ENCODE measurements at regions not wholly inside any gene's neighbourhood (a gene's known extent, or its start where the extent isn't known, plus 50 kb on each side); places are given as distances from the start of the nearest gene placed in this dataset.

- Histone ChIP-seq H3K27ac (no peak overlapping the region), H3K36me3 (ENCODE audit: low read depth, missing control alignments) (no peaks in the 10 kb centered on the region), H3K9me3 (no peaks in the 10 kb centered on the region), H3K4me3 (no peak overlapping the region), H3K27me3 (no peaks in the 10 kb centered on the region), H3K4me1 (no peaks in the 10 kb centered on the region)
- DNase-seq: no peak
- 10 to 29% methylated on average over 1 of the region's 1 CpG for WGBS, 2 donors
- intact Hi-C loops (cut with DNase I; ENCODE audit: low total_unique reads): no loop called here
- TF ChIP-seq CTCF (IDR thresholded peaks at IDR 0.05): no peak
- TF ChIP-seq POLR2A (IDR thresholded peaks at IDR 0.05): no peak
These were observed 108.9 kb upstream of the ASCC3 start for GRCh38 chr6:100990070-100990469.

- intact Hi-C loops (cut with DNase I; ENCODE audit: low total_unique reads): no loop called here
- Histone ChIP-seq H3K4me1 (no peaks in the 10 kb centered on the region), H3K27me3 (no peaks in the 10 kb centered on the region), H3K27ac (no peak overlapping the region), H3K36me3 (ENCODE audit: low read depth, missing control alignments) (no peaks in the 10 kb centered on the region), H3K4me3 (no peak overlapping the region), H3K9me3 (no peaks in the 10 kb centered on the region)
- no peak for TF ChIP-seq CTCF (IDR thresholded peaks at IDR 0.05)
- DNase-seq: no peak
These were observed 115.3 kb upstream of the ASCC3 start for GRCh38 chr6:100996409-100996808.

- WGBS, 2 donors: 90 to 92% methylated on average over 3 of the region's 3 CpGs
- no peaks in the 10 kb centered on the region for H3K27me3 ChIP-seq
- TF ChIP-seq POLR2A (IDR thresholded peaks at IDR 0.05): no peak
- TF ChIP-seq CTCF (IDR thresholded peaks at IDR 0.05): no peak
- intact Hi-C loops (cut with DNase I; ENCODE audit: low total_unique reads): no loop called here
- H3K4me3 ChIP-seq: no peak overlapping the region
- H3K27ac ChIP-seq: no peak overlapping the region
- H3K9me3 ChIP-seq: no peaks in the 10 kb centered on the region
- H3K36me3 ChIP-seq (ENCODE audit: low read depth, missing control alignments): no peaks in the 10 kb centered on the region
- no peaks in the 10 kb centered on the region for H3K4me1 ChIP-seq
- DNase-seq: no peak
These were observed 117.0 kb upstream of the ASCC3 start for GRCh38 chr6:100998111-100998510.

- Histone ChIP-seq H3K27ac (no peak overlapping the region), H3K27me3 (no peaks in the 10 kb centered on the region), H3K4me3 (no peak overlapping the region), H3K36me3 (ENCODE audit: low read depth, missing control alignments) (no peaks in the 10 kb centered on the region), H3K9me3 (no peaks in the 10 kb centered on the region), H3K4me1 (no peaks in the 10 kb centered on the region)
- WGBS, 2 donors: 40 to 64% methylated on average over 2 of the region's 2 CpGs
- DNase-seq: no peak
- TF ChIP-seq CTCF (IDR thresholded peaks at IDR 0.05) (no peak), POLR2A (IDR thresholded peaks at IDR 0.05) (no peak)
- intact Hi-C loops (cut with DNase I; ENCODE audit: low total_unique reads): no loop called here
These were observed 118.0 kb upstream of the ASCC3 start for GRCh38 chr6:100999034-100999597.

GRCh38 chr6:101000341-101000740 lies 119.2 kb upstream of the ASCC3 start:
- Histone ChIP-seq H3K27me3 (no peaks in the 10 kb centered on the region), H3K27ac (no peak overlapping the region), H3K36me3 (ENCODE audit: low read depth, missing control alignments) (no peaks in the 10 kb centered on the region), H3K4me3 (no peak overlapping the region), H3K4me1 (no peaks in the 10 kb centered on the region), H3K9me3 (no peaks in the 10 kb centered on the region)
- DNase-seq: no peak
- intact Hi-C loops (cut with DNase I; ENCODE audit: low total_unique reads): no loop called here
- no peak for TF ChIP-seq POLR2A (IDR thresholded peaks at IDR 0.05)
- no peak for TF ChIP-seq CTCF (IDR thresholded peaks at IDR 0.05)
- 59 to 66% methylated on average over 3 of the region's 3 CpGs for WGBS, 2 donors
